HL-60 (cell line): ENCODE measurements at regions not wholly inside any gene's neighbourhood (a gene's known extent, or its start where the extent isn't known, plus 50 kb on each side); places are given as distances from the start of the nearest gene placed in this dataset.
"Not testable (repeated sequence)": the region's sequence is repeated elsewhere in the genome, so short reads cannot be mapped to it uniquely, and the experiment has no call there.

Source experiments
- DNase-seq, 2 experiments: peaks; one replicate each; pipeline ENCODE4 v3.0.0-alpha.2; 2010 to 2020; ENCODE audit warnings: low read depth in 1 of 2, low spot score in 1 of 2
- H3K27ac ChIP-seq: fragments of 250-450 bp; sonication (Bioruptor Pico); replicated peaks from 2 replicates; pipeline ENCODE4 v1.5.1; 2020; ENCODE audit warnings: mild to moderate bottlenecking, moderate library complexity
- H3K27me3 ChIP-seq: fragments of 250-450 bp; sonication (Bioruptor Pico); 2 replicates; pipeline ENCODE4 v1.5.1; 2021; ENCODE audit warnings: mild to moderate bottlenecking, moderate library complexity; ENCODE audit not compliant: insufficient read depth, poor library complexity, severe bottlenecking
- H3K4me3 ChIP-seq: replicated peaks from 2 replicates; pipeline ENCODE4 v1.5.1; 2011; ENCODE audit warnings: mild to moderate bottlenecking, control low read depth, low read length; ENCODE audit not compliant: insufficient read depth
- GABPA ChIP-seq: IDR thresholded peaks from 2 replicates; pipeline ENCODE4 v1.6.1; 2012; ENCODE audit warnings: low read depth
- POLR2AphosphoS5 ChIP-seq: IDR thresholded peaks from 2 replicates; pipeline ENCODE4 v1.6.1; 2012; ENCODE audit warnings: low read depth
- SPI1 ChIP-seq: IDR thresholded peaks from 2 replicates; pipeline ENCODE4 v1.6.1; 2012; ENCODE audit warnings: low read depth, mild to moderate bottlenecking, borderline replicate concordance
- TF ChIP-seq, protein P1 (sequence below): IDR thresholded peaks from 2 replicates; pipeline ENCODE4 v1.6.1; 2012; ENCODE audit warnings: low read depth; ENCODE audit not compliant: insufficient replicate concordance
- TF ChIP-seq, protein P2 (sequence below): IDR thresholded peaks from one replicate; pipeline ENCODE4 v1.5.1; 2011; ENCODE audit warnings: low read length, control low read depth, inconsistent platforms; ENCODE audit not compliant: insufficient read depth

DNA sequence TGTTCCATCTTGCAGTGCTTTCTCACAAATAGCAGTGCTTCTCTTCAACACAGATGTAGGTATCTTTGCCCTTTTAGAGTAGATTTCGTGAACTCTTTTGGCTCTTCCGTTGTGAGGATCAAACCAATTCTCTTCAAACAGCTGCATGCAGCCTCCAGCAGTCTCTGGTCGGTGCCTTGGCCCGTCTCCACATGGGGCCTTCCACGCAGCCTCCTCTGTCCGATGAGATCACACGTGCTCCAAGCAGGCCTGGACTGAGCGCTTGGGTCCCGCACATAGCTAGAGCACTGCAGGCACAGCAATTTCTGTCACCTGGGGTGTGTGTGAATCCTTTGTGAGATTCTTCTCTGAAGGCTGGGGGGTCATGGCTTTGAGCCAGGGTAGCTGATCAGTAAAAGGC, 82.8 kb upstream of the KCNE2 start:
- H3K27me3 ChIP-seq: no peaks in the 10 kb centered on the region
- TF ChIP-seq, protein P1, sequence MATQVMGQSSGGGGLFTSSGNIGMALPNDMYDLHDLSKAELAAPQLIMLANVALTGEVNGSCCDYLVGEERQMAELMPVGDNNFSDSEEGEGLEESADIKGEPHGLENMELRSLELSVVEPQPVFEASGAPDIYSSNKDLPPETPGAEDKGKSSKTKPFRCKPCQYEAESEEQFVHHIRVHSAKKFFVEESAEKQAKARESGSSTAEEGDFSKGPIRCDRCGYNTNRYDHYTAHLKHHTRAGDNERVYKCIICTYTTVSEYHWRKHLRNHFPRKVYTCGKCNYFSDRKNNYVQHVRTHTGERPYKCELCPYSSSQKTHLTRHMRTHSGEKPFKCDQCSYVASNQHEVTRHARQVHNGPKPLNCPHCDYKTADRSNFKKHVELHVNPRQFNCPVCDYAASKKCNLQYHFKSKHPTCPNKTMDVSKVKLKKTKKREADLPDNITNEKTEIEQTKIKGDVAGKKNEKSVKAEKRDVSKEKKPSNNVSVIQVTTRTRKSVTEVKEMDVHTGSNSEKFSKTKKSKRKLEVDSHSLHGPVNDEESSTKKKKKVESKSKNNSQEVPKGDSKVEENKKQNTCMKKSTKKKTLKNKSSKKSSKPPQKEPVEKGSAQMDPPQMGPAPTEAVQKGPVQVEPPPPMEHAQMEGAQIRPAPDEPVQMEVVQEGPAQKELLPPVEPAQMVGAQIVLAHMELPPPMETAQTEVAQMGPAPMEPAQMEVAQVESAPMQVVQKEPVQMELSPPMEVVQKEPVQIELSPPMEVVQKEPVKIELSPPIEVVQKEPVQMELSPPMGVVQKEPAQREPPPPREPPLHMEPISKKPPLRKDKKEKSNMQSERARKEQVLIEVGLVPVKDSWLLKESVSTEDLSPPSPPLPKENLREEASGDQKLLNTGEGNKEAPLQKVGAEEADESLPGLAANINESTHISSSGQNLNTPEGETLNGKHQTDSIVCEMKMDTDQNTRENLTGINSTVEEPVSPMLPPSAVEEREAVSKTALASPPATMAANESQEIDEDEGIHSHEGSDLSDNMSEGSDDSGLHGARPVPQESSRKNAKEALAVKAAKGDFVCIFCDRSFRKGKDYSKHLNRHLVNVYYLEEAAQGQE: no peak
- no peak for TF ChIP-seq SPI1
- no peak for TF ChIP-seq POLR2AphosphoS5
- TF ChIP-seq GABPA: no peak
- TF ChIP-seq, protein P2, sequence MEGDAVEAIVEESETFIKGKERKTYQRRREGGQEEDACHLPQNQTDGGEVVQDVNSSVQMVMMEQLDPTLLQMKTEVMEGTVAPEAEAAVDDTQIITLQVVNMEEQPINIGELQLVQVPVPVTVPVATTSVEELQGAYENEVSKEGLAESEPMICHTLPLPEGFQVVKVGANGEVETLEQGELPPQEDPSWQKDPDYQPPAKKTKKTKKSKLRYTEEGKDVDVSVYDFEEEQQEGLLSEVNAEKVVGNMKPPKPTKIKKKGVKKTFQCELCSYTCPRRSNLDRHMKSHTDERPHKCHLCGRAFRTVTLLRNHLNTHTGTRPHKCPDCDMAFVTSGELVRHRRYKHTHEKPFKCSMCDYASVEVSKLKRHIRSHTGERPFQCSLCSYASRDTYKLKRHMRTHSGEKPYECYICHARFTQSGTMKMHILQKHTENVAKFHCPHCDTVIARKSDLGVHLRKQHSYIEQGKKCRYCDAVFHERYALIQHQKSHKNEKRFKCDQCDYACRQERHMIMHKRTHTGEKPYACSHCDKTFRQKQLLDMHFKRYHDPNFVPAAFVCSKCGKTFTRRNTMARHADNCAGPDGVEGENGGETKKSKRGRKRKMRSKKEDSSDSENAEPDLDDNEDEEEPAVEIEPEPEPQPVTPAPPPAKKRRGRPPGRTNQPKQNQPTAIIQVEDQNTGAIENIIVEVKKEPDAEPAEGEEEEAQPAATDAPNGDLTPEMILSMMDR: no peak
- no peak overlapping the region for H3K27ac ChIP-seq
- DNase-seq: no peak
- no peak overlapping the region for H3K4me3 ChIP-seq

DNA sequence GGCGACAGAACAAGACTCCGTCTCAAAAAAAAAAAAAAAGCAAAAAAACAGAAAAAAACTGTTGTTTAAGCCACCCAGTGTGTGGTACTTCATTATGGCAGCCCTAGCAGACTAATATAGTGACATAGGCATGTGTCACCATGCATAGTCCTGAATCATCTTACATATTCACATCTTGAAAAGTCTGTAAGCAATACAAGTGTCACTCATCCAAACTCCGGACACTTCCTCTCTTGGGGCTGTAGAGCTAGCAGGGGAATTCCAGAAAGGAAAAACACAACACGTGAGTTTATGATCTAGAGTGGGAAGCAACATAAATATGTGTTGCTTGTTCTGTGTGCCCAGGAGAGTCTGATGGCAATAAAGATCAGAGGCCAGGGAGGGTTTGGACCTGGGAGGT, 81.6 kb upstream of the KCNE2 start:
- no peak for TF ChIP-seq GABPA
- TF ChIP-seq POLR2AphosphoS5: no peak
- TF ChIP-seq, protein P1: no peak
- TF ChIP-seq, protein P2: no peak
- no peak for TF ChIP-seq SPI1
- no peak overlapping the region for H3K4me3 ChIP-seq
- no peak for DNase-seq
- H3K27ac ChIP-seq: no peak overlapping the region
- no peaks in the 10 kb centered on the region for H3K27me3 ChIP-seq

DNA sequence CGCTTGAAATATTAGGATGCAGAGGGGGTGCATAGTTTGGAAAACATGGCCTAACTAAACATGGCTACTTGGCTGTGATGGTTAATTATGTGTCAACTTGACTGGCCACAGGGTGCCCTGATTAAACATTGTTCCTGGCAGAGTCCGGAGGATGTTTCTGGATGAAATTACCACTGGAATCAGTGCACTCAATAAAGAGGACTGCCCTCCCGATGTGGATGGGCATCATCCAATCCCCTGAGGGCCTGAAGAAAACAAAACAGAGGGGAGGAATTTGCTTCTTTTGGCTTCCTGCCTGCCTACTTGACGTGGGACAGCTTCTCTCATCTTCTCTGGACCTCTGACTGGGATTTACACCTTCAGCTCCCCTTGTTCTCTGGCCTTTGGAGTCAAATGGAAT, 79.1 kb upstream of the KCNE2 start:
- H3K4me3 ChIP-seq: no peak overlapping the region
- no peak overlapping the region for H3K27ac ChIP-seq
- no peak for DNase-seq
- TF ChIP-seq GABPA (no peak), POLR2AphosphoS5 (no peak), SPI1 (no peak)
- TF ChIP-seq, protein P1: no peak
- TF ChIP-seq, protein P2: no peak
- no peaks in the 10 kb centered on the region for H3K27me3 ChIP-seq

DNA sequence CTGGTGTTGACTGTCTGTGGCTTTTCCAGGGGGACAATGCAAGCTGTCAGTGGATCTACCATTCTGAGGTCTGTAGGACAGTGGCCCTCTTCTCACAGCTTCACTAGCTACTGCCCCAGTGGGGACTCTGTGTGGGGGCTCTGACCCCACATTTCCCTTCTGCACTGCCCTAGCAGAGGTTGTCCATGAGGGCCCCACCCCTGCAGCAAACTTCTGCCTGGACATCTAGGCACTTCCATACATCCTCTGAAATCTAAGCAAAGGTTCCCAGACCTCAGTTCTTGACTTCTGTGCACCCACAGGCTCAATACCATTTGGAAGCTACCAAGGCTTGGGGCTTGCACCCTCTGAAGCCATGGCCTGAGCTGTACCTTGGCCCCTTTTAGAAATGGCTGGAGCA, 75.8 kb upstream of the KCNE2 start:
- H3K27me3 ChIP-seq, H3K4me3 ChIP-seq, DNase-seq, H3K27ac ChIP-seq: not testable (repeated sequence)
